Kidney (tissue), 13 donors: ENCODE measurements at regions not wholly inside any gene's neighbourhood (a gene's known extent, or its start where the extent isn't known, plus 50 kb on each side); places are given as distances from the start of the nearest gene placed in this dataset.

Source experiments
- DNase-seq, 5 donors: peaks; one replicate each; pipeline ENCODE4 v3.0.0-alpha.2; 2013 to 2020
- FAIRE-seq: peaks from 2 replicates; lab custom pipeline; 2012; peaks lifted over from hg19 to GRCh38; lab: Jason Lieb, UNC
- H3K27ac ChIP-seq, 2 donors: one replicate each; pipeline ENCODE4 v1.7.0; 2013; ENCODE audit warnings: low read depth in 2 of 2, low read length in 2 of 2, inconsistent platforms in 1 of 2
- H3K27me3 ChIP-seq: one replicate; pipeline ENCODE4 v1.7.1; 2013; ENCODE audit warnings: low read length, inconsistent platforms; ENCODE audit not compliant: control insufficient read depth, insufficient read depth
- H3K36me3 ChIP-seq, 3 donors: one replicate each; pipeline versions ENCODE4 v1.7.0 to v1.7.1; 2013; ENCODE audit warnings: low read length in 3 of 3, control low read depth in 1 of 3, inconsistent platforms in 1 of 3; ENCODE audit not compliant: insufficient read depth in 3 of 3, control insufficient read depth in 2 of 3
- H3K4me1 ChIP-seq, 3 donors: one replicate each; pipeline versions ENCODE4 v1.7.0 to v1.7.1; 2013; ENCODE audit warnings: low read length in 3 of 3, inconsistent platforms in 1 of 3, low read depth in 1 of 3; ENCODE audit not compliant: control insufficient read depth in 2 of 3, insufficient read depth in 2 of 3
- H3K4me3 ChIP-seq, 3 donors: one replicate each; pipeline versions ENCODE4 v1.7.0 to v1.8.1; 2013; ENCODE audit warnings: low read length in 3 of 3, control low read depth in 1 of 3, inconsistent platforms in 1 of 3
- H3K9ac ChIP-seq, 3 donors: one replicate each; pipeline versions ENCODE4 v1.7.0 to v1.7.1; 2013; ENCODE audit warnings: low read length in 3 of 3, control low read depth in 1 of 3, inconsistent platforms in 1 of 3
- H3K9me3 ChIP-seq, 3 donors: one replicate each; pipeline versions ENCODE4 v1.7.0 to v1.7.1; 2013; ENCODE audit warnings: low read length in 3 of 3, control low read depth in 1 of 3, inconsistent platforms in 1 of 3; ENCODE audit not compliant: control insufficient read depth in 2 of 3, insufficient read depth in 1 of 3
- CTCF ChIP-seq: IDR thresholded peaks from 3 replicates; pipeline ENCODE4 v1.5.1; 2012; ENCODE audit warnings: mild to moderate bottlenecking, moderate library complexity, borderline replicate concordance; ENCODE audit not compliant: insufficient read depth; ENCODE audit errors: extremely low read depth
- intact Hi-C: fragments of 100-400 bp; cut with DNase I; formaldehyde crosslinking; loops from one replicate; pipeline ENCODE4 v1.11.1; 2022
- donor health status: control.
- donor health status: control.
- donor health status: control.
- donor health status: control.
- donor health status: control.
- donor health status: DM: yes; HTN: yes; CAD: no.
- donor health status: Normal renal cell carcinoma (clear cell type).

- Histone ChIP-seq H3K4me3 (peak overlapping the region in 2 of 3 donors; percentile 7 to 40), H3K4me1 (peaks cover 11 to 37% (median 26%) of the 10 kb centered on the region in 3 donors), H3K36me3 (no peaks in the 10 kb centered on the region), H3K9ac (no peak overlapping the region), H3K27me3 (no peaks in the 10 kb centered on the region), H3K27ac (peak overlapping the region; percentile 69 to 75), H3K9me3 (no peaks in the 10 kb centered on the region)
- peak in 2 of 5 donors; percentile 76 to 84 for DNase-seq
- FAIRE-seq = peak; percentile 3
- TF ChIP-seq CTCF = no peak
- intact Hi-C loops = no loop called here
These were observed 140.0 kb upstream of the PKDCC start for GRCh38 chr2:41907771-41908207.

GRCh38 chr2:41908349-41908748 is 139.5 kb upstream of the PKDCC start:
- no peak for FAIRE-seq

GRCh38 chr2:41909584-41909983 is 138.2 kb upstream of the PKDCC start:
- FAIRE-seq = no peak
- Histone ChIP-seq H3K36me3 (no peaks in the 10 kb centered on the region), H3K4me3 (no peak overlapping the region), H3K9ac (no peak overlapping the region), H3K27ac (peak overlapping the region; percentile 72 to 78), H3K9me3 (no peaks in the 10 kb centered on the region), H3K4me1 (peaks cover 11 to 37% (median 26%) of the 10 kb centered on the region in 3 donors), H3K27me3 (no peaks in the 10 kb centered on the region)
- intact Hi-C loops = no loop called here
- DNase-seq = peak in 2 of 5 donors; percentile 53 to 71
- TF ChIP-seq CTCF = no peak

More at GRCh38 chr2:41908349-41908748, 139.5 kb upstream of the PKDCC start:
- Histone ChIP-seq H3K36me3 (no peaks in the 10 kb centered on the region), H3K27ac (peak overlapping the region; percentile 75 to 78), H3K9me3 (no peaks in the 10 kb centered on the region), H3K4me3 (peak overlapping the region in 1 of 3 donors; percentile 7), H3K4me1 (peaks cover 11 to 37% (median 26%) of the 10 kb centered on the region in 3 donors), H3K27me3 (no peaks in the 10 kb centered on the region), H3K9ac (no peak overlapping the region)
- intact Hi-C loops = no loop called here
- no peak for DNase-seq
- TF ChIP-seq CTCF = no peak

- DNase-seq (no peak), FAIRE-seq (no peak)
- Histone ChIP-seq H3K4me1 (peaks cover 11 to 37% (median 26%) of the 10 kb centered on the region in 3 donors), H3K4me3 (no peak overlapping the region), H3K36me3 (no peaks in the 10 kb centered on the region), H3K27me3 (no peaks in the 10 kb centered on the region), H3K27ac (peak overlapping the region; percentile 72 to 78), H3K9ac (no peak overlapping the region), H3K9me3 (no peaks in the 10 kb centered on the region)
- TF ChIP-seq CTCF = no peak
- intact Hi-C loops = no loop called here
These were observed 137.7 kb upstream of the PKDCC start for GRCh38 chr2:41910126-41910525.
